Coronary artery (tissue), 2 donors: ENCODE measurements at regions not wholly inside any gene's neighbourhood (a gene's known extent, or its start where the extent isn't known, plus 50 kb on each side); places are given as distances from the start of the nearest gene placed in this dataset.

Experiments
- DNase-seq: peaks from one replicate; pipeline ENCODE4 v3.0.0-alpha.2; 2017; ENCODE audit warnings: low spot score
- H3K27ac ChIP-seq, 2 donors: fragments of 200-600 bp; sonication (generic); one replicate each; pipeline ENCODE4 v1.5.1; 2016 to 2019
- H3K4me3 ChIP-seq: fragments of 200-600 bp; sonication (generic); 2 replicates; pipeline ENCODE4 v1.5.1; 2016; ENCODE audit warnings: mild to moderate bottlenecking, moderate library complexity
- TF ChIP-seq, protein P1 (sequence below): fragments of 200-600 bp; sonication (generic); IDR thresholded peaks from one replicate; pipeline ENCODE4 v1.5.1; 2019; ENCODE audit warnings: antibody characterized with exemption

DNA sequence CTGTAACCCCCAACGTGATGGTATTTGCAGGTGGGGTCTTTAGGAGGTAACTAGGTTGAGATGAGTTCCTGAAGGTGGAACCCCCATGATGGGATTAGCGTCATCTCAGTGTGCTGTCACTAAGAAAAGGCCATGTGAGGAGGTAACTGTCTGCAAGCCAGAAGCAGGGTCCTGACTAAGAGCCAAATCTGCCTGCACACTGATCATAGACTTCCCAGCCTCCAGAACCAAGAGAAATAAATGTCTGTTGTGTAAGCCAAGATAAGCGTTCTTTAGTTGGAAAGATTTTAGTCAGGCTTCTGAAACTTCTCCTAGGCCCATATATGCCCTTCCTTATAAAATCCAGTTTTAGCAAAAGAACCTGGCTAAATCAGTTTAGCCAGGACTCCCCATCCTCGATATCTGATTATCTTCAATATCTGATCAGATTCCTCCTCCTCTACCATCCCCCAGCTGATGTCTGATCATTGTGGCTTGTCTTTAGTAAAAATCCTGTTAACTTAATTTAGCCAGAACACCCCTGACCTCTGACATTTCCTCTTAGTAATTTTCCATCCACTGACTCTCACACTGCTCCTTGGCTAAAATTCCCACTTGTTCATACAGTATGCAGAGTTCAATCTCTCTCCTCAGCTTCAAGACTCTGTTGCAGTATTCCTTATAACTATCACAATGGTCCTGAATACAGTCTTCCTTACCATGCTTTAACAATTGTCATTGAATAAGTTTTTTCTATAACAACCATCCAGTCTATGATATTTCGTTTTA is 835.4 kb upstream of the PHF14 start:
- Histone ChIP-seq H3K27ac (peak overlapping the region; percentile 5 to 39), H3K4me3 (no peak overlapping the region)
- no peak for DNase-seq
- TF ChIP-seq, protein P1, sequence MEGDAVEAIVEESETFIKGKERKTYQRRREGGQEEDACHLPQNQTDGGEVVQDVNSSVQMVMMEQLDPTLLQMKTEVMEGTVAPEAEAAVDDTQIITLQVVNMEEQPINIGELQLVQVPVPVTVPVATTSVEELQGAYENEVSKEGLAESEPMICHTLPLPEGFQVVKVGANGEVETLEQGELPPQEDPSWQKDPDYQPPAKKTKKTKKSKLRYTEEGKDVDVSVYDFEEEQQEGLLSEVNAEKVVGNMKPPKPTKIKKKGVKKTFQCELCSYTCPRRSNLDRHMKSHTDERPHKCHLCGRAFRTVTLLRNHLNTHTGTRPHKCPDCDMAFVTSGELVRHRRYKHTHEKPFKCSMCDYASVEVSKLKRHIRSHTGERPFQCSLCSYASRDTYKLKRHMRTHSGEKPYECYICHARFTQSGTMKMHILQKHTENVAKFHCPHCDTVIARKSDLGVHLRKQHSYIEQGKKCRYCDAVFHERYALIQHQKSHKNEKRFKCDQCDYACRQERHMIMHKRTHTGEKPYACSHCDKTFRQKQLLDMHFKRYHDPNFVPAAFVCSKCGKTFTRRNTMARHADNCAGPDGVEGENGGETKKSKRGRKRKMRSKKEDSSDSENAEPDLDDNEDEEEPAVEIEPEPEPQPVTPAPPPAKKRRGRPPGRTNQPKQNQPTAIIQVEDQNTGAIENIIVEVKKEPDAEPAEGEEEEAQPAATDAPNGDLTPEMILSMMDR, result no peak

DNA sequence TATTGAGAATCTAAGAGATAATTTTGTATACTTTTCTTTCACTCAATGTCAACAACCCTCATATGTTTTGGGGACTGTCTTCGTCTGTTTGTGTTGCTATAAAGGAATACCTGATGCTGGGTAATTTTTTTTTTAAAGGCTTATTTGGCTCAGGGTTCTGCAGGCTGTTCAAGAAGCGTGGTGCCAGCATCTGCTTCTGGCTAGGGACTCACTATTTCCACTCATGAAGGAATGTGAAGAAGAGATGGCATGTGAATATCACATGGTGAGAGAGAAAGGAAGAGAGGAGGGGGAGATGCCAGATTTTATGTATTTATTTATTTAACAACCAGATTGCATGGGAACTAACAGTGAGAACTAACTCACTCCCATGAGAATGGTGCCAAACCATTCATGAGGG is 827.4 kb upstream of the PHF14 start:
- TF ChIP-seq, protein P1, result no peak
- no peak for DNase-seq

DNA sequence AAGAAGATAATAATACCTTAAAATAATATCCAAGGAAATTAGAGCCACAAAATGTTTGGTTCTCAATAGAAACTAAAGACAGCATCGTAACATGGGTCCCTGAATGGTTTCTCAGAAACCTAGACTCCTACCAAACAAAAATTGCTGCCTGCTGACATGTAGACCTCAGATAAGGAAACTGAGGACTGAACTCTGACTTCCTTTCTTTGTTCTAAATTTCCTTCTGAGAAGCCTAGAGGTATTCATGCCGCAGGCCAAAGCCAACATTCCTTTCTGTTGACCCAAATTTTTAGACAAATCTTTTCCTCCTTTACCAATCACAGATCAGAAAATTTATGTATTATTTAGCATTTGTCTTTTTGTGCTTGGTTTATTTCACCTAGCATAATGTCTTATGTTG is 816.7 kb upstream of the PHF14 start:
- no peak overlapping the region for H3K27ac ChIP-seq
- no peak for DNase-seq

More for the DNA sequence above, 827.4 kb upstream of the PHF14 start:
- Histone ChIP-seq H3K4me3 (no peak overlapping the region), H3K27ac (no peak overlapping the region)

DNA sequence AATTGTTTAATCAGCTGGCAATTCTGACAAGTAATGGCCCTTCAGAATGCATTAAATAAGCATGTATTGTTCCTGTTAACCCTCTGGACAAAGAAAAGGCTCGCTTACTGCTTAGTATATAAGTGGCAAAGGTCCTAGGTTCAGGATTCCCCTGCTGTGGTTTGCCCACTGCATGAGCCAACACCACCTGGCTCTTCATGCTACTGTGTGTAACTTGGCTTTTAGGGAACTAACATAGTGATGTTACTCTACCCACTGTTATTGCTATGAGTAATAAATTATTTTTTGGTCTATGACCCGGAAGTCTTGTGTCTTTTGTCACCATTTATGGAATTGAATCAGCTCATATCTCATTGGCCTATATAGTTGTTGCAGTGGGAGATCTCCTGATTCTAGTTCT is 791.7 kb upstream of the PHF14 start:
- no peak for DNase-seq
- TF ChIP-seq, protein P1, result no peak
- H3K4me3 ChIP-seq, result no peak overlapping the region
- H3K27ac ChIP-seq, result no peak overlapping the region

More for the DNA sequence above, 816.7 kb upstream of the PHF14 start:
- TF ChIP-seq, protein P1, result no peak
- no peak overlapping the region for H3K4me3 ChIP-seq

DNA sequence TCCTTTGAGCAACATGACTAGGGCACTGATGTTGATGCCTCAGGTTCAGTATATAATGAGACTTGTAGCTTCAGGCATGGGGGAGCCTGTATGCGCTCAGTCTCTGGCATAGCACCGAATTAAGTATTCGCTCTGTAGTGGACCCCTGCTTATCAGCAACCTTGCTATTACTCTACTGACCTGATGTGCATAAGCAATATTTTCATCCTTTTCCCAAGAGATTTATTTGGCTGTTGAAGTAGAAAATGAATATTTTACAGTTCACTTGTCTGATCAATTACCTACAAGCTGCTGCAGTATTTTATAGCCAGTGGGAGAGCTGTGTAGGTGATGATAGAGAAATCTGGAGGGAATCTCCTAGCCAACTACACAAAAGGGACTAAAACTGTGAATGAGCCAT is 781.6 kb upstream of the PHF14 start:
- TF ChIP-seq, protein P1, result no peak
- DNase-seq, result no peak
- Histone ChIP-seq H3K27ac (no peak overlapping the region), H3K4me3 (no peak overlapping the region)

DNA sequence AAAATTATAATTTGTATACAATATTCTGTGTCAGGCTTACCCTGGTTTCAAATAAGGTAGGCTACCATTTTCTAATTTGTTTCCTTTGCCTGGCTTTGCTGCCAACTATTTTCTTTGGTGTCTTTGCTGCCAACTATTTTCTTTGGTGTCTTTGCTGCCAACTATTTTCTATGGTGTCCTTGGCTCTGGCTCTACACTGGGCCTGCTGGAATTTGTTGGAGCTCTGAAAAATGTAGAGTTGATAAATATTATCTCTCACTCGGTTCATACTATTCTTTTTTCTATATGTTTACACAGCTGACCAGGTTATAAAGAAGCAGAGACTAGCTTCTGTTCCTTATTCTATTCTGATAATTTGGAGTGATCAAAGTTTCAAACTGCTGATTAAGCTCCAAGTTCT is 768.0 kb upstream of the PHF14 start:
- no peak for DNase-seq
- TF ChIP-seq, protein P1, result no peak
- H3K4me3 ChIP-seq, result no peak overlapping the region
- H3K27ac ChIP-seq, result no peak overlapping the region

DNA sequence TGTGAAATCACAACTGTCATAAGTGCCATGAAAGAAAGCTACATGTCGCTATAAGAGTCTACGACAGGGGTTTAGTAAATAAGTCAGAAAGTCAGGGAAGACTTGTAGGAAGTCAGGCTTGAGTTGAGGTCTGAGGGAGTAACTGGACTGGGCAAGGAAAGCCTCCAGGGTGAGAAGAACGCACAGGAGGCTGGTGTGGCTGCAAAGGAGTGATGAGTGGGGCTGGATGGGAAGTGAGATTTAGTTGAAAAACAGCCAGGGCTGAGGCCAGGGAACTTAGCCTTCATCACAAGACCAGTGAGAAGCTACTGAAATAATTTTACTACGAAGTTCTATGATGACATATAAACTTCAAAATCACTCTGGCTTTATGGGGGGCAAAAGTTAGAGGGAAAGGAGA is 763.7 kb upstream of the PHF14 start:
- no peak overlapping the region for H3K27ac ChIP-seq
- no peak overlapping the region for H3K4me3 ChIP-seq
- TF ChIP-seq, protein P1, result no peak
- no peak for DNase-seq
